SK-N-SH (cell line): ENCODE measurements at regions not wholly inside any gene's neighbourhood (a gene's known extent, or its start where the extent isn't known, plus 50 kb on each side); places are given as distances from the start of the nearest gene placed in this dataset.

Experiments used
- CTCF ChIA-PET: fragments of 300-600, 350-600 bp; formaldehyde crosslinking; extraction: SDS; loops from one replicate; lab custom pipeline; 2021; lab: Yijun Ruan, JAX
- POLR2A ChIA-PET: fragments of 350-600 bp; sonication (Branson Sonifier 250); formaldehyde crosslinking; extraction: SDS; loops from one replicate; lab custom pipeline; 2020; ENCODE audit warnings: antibody characterized with exemption, inconsistent platforms; lab: Yijun Ruan, JAX
- DNase-seq: peaks from one replicate; pipeline ENCODE4 v3.0.0; 2012
- H2AFZ ChIP-seq: fragments of 200-600 bp; sonication (generic); 2 replicates; pipeline ENCODE4 v1.8.1; 2016; ENCODE audit warnings: antibody characterized with exemption, mild to moderate bottlenecking, low read depth
- H3F3A ChIP-seq: fragments of 200-600 bp; sonication (generic); replicated peaks from 2 replicates; pipeline ENCODE3; 2016; ENCODE audit warnings: antibody characterized with exemption, mild to moderate bottlenecking; ENCODE audit not compliant: insufficient read depth
- H3K27ac ChIP-seq, 2 experiments: fragments of 200-500 bp in 1 of 2; fragments of 200-600 bp in 1 of 2; sonication (Bioruptor generic) in 1 of 2; sonication (generic), shearing (Covaris generic) in 1 of 2; 2 replicates each; pipeline versions ENCODE4 v1.5.1 to v1.6.1; 2014 to 2016; ENCODE audit warnings: low read depth in 2 of 2, inconsistent platforms in 1 of 2, low read length in 1 of 2, mild to moderate bottlenecking in 1 of 2, mixed read lengths in 1 of 2
- H3K27me3 ChIP-seq: fragments of 200-600 bp; sonication (generic), shearing (Covaris generic); 2 replicates; pipeline ENCODE4 v1.6.1; 2016; ENCODE audit warnings: mixed run types; ENCODE audit not compliant: insufficient read depth
- H3K36me3 ChIP-seq, 2 experiments: fragments of 200-500 bp in 1 of 2; fragments of 200-600 bp in 1 of 2; sonication (Bioruptor generic) in 1 of 2; sonication (generic) in 1 of 2; replicated peaks in 1 of 2; 2 replicates each; pipeline versions ENCODE3 to v1.5.1; 2014 to 2016; ENCODE audit warnings: low read length in 1 of 2, mild to moderate bottlenecking in 1 of 2; ENCODE audit not compliant: insufficient read depth in 2 of 2, control insufficient read depth in 1 of 2
- H3K4me1 ChIP-seq, 2 experiments: fragments of 200-500 bp in 1 of 2; fragments of 200-600 bp in 1 of 2; sonication (Bioruptor generic) in 1 of 2; sonication (generic), shearing (Covaris generic) in 1 of 2; 2 replicates each; pipeline versions ENCODE4 v1.5.1 to v1.6.1; 2014 to 2016; ENCODE audit warnings: low read depth in 1 of 2, low read length in 1 of 2, mixed run types in 1 of 2; ENCODE audit not compliant: insufficient read depth in 2 of 2, control insufficient read depth in 1 of 2
- H3K4me2 ChIP-seq: fragments of 200-600 bp; sonication (generic), shearing (Covaris generic); 2 replicates; pipeline ENCODE4 v1.6.1; 2017; ENCODE audit warnings: mixed run types
- H3K4me3 ChIP-seq, 2 experiments: fragments of 200-500 bp in 1 of 2; fragments of 200-600 bp in 1 of 2; sonication (Bioruptor generic) in 1 of 2; sonication (generic), shearing (Covaris generic) in 1 of 2; 2 replicates each; pipeline versions ENCODE4 v1.5.1 to v1.8.1; 2014 to 2016; ENCODE audit warnings: low read depth in 2 of 2, inconsistent platforms in 1 of 2, low read length in 1 of 2, mild to moderate bottlenecking in 1 of 2, mixed read lengths in 1 of 2, moderate library complexity in 1 of 2
- H3K79me2 ChIP-seq: fragments of 200-600 bp; sonication (generic); 2 replicates; pipeline ENCODE4 v1.8.1; 2017; ENCODE audit warnings: mild to moderate bottlenecking; ENCODE audit not compliant: insufficient read depth
- H3K9ac ChIP-seq: fragments of 200-600 bp; sonication (generic); 2 replicates; pipeline ENCODE4 v1.6.1; 2017; ENCODE audit warnings: mixed run types
- H3K9me2 ChIP-seq: fragments of 200-600 bp; sonication (generic); 2 replicates; pipeline ENCODE4 v1.6.1; 2017; ENCODE audit warnings: mixed run types
- H3K9me3 ChIP-seq: fragments of 200-600 bp; sonication (generic); 2 replicates; pipeline ENCODE4 v1.6.1; 2017; ENCODE audit warnings: mixed run types, mild to moderate bottlenecking, moderate library complexity
- H4K20me1 ChIP-seq: fragments of 200-600 bp; sonication (generic); 2 replicates; pipeline ENCODE4 v1.6.1; 2017; ENCODE audit warnings: mild to moderate bottlenecking, mixed run types; ENCODE audit not compliant: insufficient read depth
- CHD2 ChIP-seq: fragments of 150-350 bp; IDR thresholded peaks from 2 replicates; pipeline ENCODE4 v1.6.1; 2018; ENCODE audit warnings: low read length; ENCODE audit not compliant: partially characterized antibody
- EP300 ChIP-seq, 2 experiments: IDR thresholded peaks; 2 replicates each; pipeline versions ENCODE4 v1.4.0 to v1.6.1; 2012; ENCODE audit warnings: borderline replicate concordance in 1 of 2, low read depth in 1 of 2, low read length in 1 of 2
- FOSL2 ChIP-seq: IDR thresholded peaks from 2 replicates; pipeline ENCODE4 v1.4.0; 2012; ENCODE audit warnings: low read depth, mild to moderate bottlenecking, moderate library complexity, borderline replicate concordance
- FOXJ3 ChIP-seq: sonication (generic); formaldehyde crosslinking; IDR thresholded peaks from 2 replicates; pipeline ENCODE4 v1.5.1; 2020; ENCODE audit warnings: mild to moderate bottlenecking, missing genetic modification reagents
- GATA2 ChIP-seq: sonication (generic); formaldehyde crosslinking; IDR thresholded peaks from 2 replicates; pipeline ENCODE4 v1.5.0; 2020; ENCODE audit warnings: mild to moderate bottlenecking, missing genetic modification reagents
- IRF3 ChIP-seq: fragments of 150-350 bp; IDR thresholded peaks from 2 replicates; pipeline ENCODE4 v1.6.1; 2016; ENCODE audit warnings: mild to moderate bottlenecking, low read depth, low read length
- JUND ChIP-seq: IDR thresholded peaks from 2 replicates; pipeline ENCODE4 v1.4.0; 2012
- MAX ChIP-seq: IDR thresholded peaks from 2 replicates; pipeline ENCODE4 v1.4.0; 2012; ENCODE audit warnings: low read depth
- NFIC ChIP-seq: IDR thresholded peaks from 2 replicates; pipeline ENCODE4 v1.4.0; 2012; ENCODE audit warnings: borderline replicate concordance
- PBX3 ChIP-seq: IDR thresholded peaks from 2 replicates; pipeline ENCODE4; 2012
- RCOR1 ChIP-seq: fragments of 150-350 bp; IDR thresholded peaks from 2 replicates; pipeline ENCODE4 v1.6.1; 2017; ENCODE audit warnings: antibody characterized with exemption, low read length
- RXRA ChIP-seq: IDR thresholded peaks from 2 replicates; pipeline ENCODE4 v1.4.0; 2012; ENCODE audit warnings: low read depth, mild to moderate bottlenecking, borderline replicate concordance
- SIN3A ChIP-seq: IDR thresholded peaks from 2 replicates; pipeline ENCODE4 v1.6.1; 2012; ENCODE audit warnings: low read depth, mild to moderate bottlenecking, low read length, moderate library complexity, borderline replicate concordance
- USF2 ChIP-seq: fragments of 150-350 bp; IDR thresholded peaks from 2 replicates; pipeline ENCODE4 v1.6.1; 2017; ENCODE audit warnings: antibody characterized with exemption, low read length, low read depth, borderline replicate concordance
- WGBS: methylation state at CpG from one replicate; pipeline ENCODE4 v1.1.6; 2017; ENCODE audit warnings: low lambda C conversion rate; 5-methylcytosine and 5-hydroxymethylcytosine counted together

- DNase-seq = peak; percentile 11
- 80% methylated on average over 1 of the region's 1 CpG for WGBS
- H3K9ac ChIP-seq = no peak overlapping the region
- H3K9me3 ChIP-seq = no peaks in the 10 kb centered on the region
- peaks cover 0 to 4% of the 10 kb centered on the region in 2 experiments; a peak in 2 of 4 replicates for H3K4me1 ChIP-seq
- H3K36me3 ChIP-seq = no peaks in the 10 kb centered on the region
- H3K79me2 ChIP-seq = no peaks in the 10 kb centered on the region
- H3K27me3 ChIP-seq = no peaks in the 10 kb centered on the region
- no peaks in the 10 kb centered on the region for H3F3A ChIP-seq
- H3K4me3 ChIP-seq = no peak overlapping the region
- H3K27ac ChIP-seq = no peak overlapping the region
- no peak overlapping the region for H2AFZ ChIP-seq
- H3K9me2 ChIP-seq = no peaks in the 10 kb centered on the region
- ChIA-PET POLR2A (no interaction called here), CTCF (interaction anchor here (0.9 kb wide), 1 partner anchor 10 kb away, joined by 3 read pairs; no protein-coding TSS in a partner anchor)
- no peak overlapping the region for H3K4me2 ChIP-seq
- no peak for TF ChIP-seq FOXJ3 (CRISPR knock-in tag)
- no peak for TF ChIP-seq JUND
- no peak for TF ChIP-seq CHD2
- TF ChIP-seq USF2 = no peak
- no peak for TF ChIP-seq SIN3A
- no peak for TF ChIP-seq IRF3
- no peaks in the 10 kb centered on the region for H4K20me1 ChIP-seq
Observed at GRCh38 chr1:101131239-101131843, 105.5 kb upstream of the S1PR1 start.

- Histone ChIP-seq H3K4me1 (peaks cover 0 to 4% of the 10 kb centered on the region in 2 experiments; a peak in 2 of 4 replicates), H3K9ac (no peak overlapping the region), H3K4me2 (no peak overlapping the region), H3F3A (no peaks in the 10 kb centered on the region), H3K27me3 (no peaks in the 10 kb centered on the region), H3K79me2 (no peaks in the 10 kb centered on the region), H3K27ac (no peak overlapping the region), H3K9me3 (no peaks in the 10 kb centered on the region), H4K20me1 (no peaks in the 10 kb centered on the region), H3K9me2 (no peaks in the 10 kb centered on the region), H2AFZ (no peak overlapping the region), H3K36me3 (no peaks in the 10 kb centered on the region), H3K4me3 (no peak overlapping the region)
- no peak for DNase-seq
- WGBS = 52% methylated on average over 6 of the region's 6 CpGs
- CTCF ChIA-PET = interaction anchor here (0.9 kb wide), 1 partner anchor 11 kb away, joined by 3 read pairs; no protein-coding TSS in a partner anchor
- TF ChIP-seq EP300 (IDR thresholded peaks at IDR 0.05; ENCODE audit: borderline replicate concordance in 1 of 2, low read depth in 1 of 2, low read length in 1 of 2) (peak in 1 of 2 experiments; percentile 25; a peak in 1 of 4 replicates), PBX3 (peak; percentile 36), NFIC (peak; percentile 30; the same call in 1 of the 2 replicates), IRF3 (no peak), RXRA (peak; percentile 65; the same call in 1 of the 2 replicates), JUND (peak; percentile 43), MAX (no peak), RCOR1 (no peak), FOSL2 (peak; percentile 41; the same call in 1 of the 2 replicates), GATA2 (no peak), FOXJ3 (CRISPR knock-in tag) (no peak)
- POLR2A ChIA-PET = no interaction called here
Observed at GRCh38 chr1:101130673-101131072, 105.1 kb upstream of the DPH5 start.
